Nephron (organoid): ENCODE measurements at regions not wholly inside any gene's neighbourhood (a gene's known extent, or its start where the extent isn't known, plus 50 kb on each side); places are given as distances from the start of the nearest gene placed in this dataset.
"Not testable (repeated sequence)": the region's sequence is repeated elsewhere in the genome, so short reads cannot be mapped to it uniquely, and the experiment has no call there.

ENCODE experiments used
- H3K27ac Mint-ChIP-seq, 3 experiments: 2 replicates each; pipeline ENCODE4 v1.8.0; 2020; ENCODE audit warnings: mixed read lengths in 3 of 3, mild to moderate bottlenecking in 2 of 3, moderate library complexity in 1 of 3
- H3K27me3 Mint-ChIP-seq: 2 replicates; pipeline ENCODE4 v1.8.0; 2021; ENCODE audit warnings: low read depth, mild to moderate bottlenecking, moderate library complexity, mixed read lengths
- H3K36me3 Mint-ChIP-seq: 2 replicates; pipeline ENCODE4 v1.8.0; 2020; ENCODE audit warnings: low read depth, mixed read lengths
- H3K4me1 Mint-ChIP-seq: 2 replicates; pipeline ENCODE4 v1.8.0; 2020; ENCODE audit warnings: mixed read lengths
- H3K4me3 Mint-ChIP-seq, 3 experiments: 2 replicates each; pipeline ENCODE4 v1.8.0; 2020; ENCODE audit warnings: mild to moderate bottlenecking in 3 of 3, mixed read lengths in 3 of 3, moderate library complexity in 2 of 3
- H3K9me3 Mint-ChIP-seq: 2 replicates; pipeline ENCODE4 v1.8.0; 2020; ENCODE audit warnings: mixed read lengths
- TF ChIP-seq, protein P1 (sequence below), 3 experiments: fragments of 200-600 bp; sonication (generic); IDR thresholded peaks; one replicate each; pipeline ENCODE4 v1.5.0; 2021; ENCODE audit warnings: antibody characterized with exemption in 3 of 3; ENCODE audit not compliant: unreplicated experiment in 3 of 3

GRCh38 chr5:112485934-112486355 is 66.9 kb upstream of the EPB41L4A start:
- no peaks in the 10 kb centered on the region for H3K27me3 Mint-ChIP-seq
- H3K36me3 Mint-ChIP-seq: no peaks in the 10 kb centered on the region
- peaks cover 2% of the 10 kb centered on the region for H3K9me3 Mint-ChIP-seq
- H3K4me1 Mint-ChIP-seq: no peaks in the 10 kb centered on the region
- no peak overlapping the region for H3K4me3 Mint-ChIP-seq
- TF ChIP-seq, protein P1, sequence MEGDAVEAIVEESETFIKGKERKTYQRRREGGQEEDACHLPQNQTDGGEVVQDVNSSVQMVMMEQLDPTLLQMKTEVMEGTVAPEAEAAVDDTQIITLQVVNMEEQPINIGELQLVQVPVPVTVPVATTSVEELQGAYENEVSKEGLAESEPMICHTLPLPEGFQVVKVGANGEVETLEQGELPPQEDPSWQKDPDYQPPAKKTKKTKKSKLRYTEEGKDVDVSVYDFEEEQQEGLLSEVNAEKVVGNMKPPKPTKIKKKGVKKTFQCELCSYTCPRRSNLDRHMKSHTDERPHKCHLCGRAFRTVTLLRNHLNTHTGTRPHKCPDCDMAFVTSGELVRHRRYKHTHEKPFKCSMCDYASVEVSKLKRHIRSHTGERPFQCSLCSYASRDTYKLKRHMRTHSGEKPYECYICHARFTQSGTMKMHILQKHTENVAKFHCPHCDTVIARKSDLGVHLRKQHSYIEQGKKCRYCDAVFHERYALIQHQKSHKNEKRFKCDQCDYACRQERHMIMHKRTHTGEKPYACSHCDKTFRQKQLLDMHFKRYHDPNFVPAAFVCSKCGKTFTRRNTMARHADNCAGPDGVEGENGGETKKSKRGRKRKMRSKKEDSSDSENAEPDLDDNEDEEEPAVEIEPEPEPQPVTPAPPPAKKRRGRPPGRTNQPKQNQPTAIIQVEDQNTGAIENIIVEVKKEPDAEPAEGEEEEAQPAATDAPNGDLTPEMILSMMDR (IDR thresholded peaks at IDR 0.05; ENCODE audit: unreplicated experiment in 3 of 3): no peak
- no peak overlapping the region for H3K27ac Mint-ChIP-seq

DNA sequence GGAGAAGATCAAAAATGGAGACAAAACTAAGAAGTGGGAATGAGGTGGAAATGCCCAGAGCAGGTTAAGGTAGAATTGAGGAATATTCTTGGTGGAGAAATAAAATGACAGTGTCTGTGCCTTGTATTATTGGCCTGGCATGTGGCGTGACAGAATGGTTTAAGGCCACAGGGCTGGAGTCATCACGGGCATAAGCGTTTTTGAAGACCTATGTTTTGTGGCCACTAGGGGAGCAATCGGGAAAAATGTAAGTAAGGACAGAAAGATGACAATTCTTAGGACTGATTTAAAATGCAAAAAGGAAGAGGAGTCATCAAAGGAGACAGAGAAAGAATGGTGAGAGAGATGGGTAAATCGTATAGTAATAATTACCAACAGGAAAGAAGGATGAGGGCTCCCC is 72.2 kb upstream of the EPB41L4A start:
- H3K27me3 Mint-ChIP-seq: no peaks in the 10 kb centered on the region
- TF ChIP-seq, protein P1 (IDR thresholded peaks at IDR 0.05; ENCODE audit: unreplicated experiment in 3 of 3): peak; percentile 17 to 29 (median 21)
- no peaks in the 10 kb centered on the region for H3K4me1 Mint-ChIP-seq
- no peaks in the 10 kb centered on the region for H3K36me3 Mint-ChIP-seq
- H3K27ac Mint-ChIP-seq: no peak overlapping the region
- no peak overlapping the region for H3K4me3 Mint-ChIP-seq
- peaks cover 2% of the 10 kb centered on the region for H3K9me3 Mint-ChIP-seq

- H3K27me3 Mint-ChIP-seq: no peaks in the 10 kb centered on the region
- no peaks in the 10 kb centered on the region for H3K36me3 Mint-ChIP-seq
- H3K4me1 Mint-ChIP-seq: no peaks in the 10 kb centered on the region
- H3K4me3 Mint-ChIP-seq: no peak overlapping the region
- H3K27ac Mint-ChIP-seq: no peak overlapping the region
- TF ChIP-seq, protein P1 (IDR thresholded peaks at IDR 0.05; ENCODE audit: unreplicated experiment in 3 of 3): peak; percentile 30 to 41 (median 40)
- peaks cover 2% of the 10 kb centered on the region for H3K9me3 Mint-ChIP-seq
Observed at GRCh38 chr5:112492291-112492690, 73.2 kb upstream of the EPB41L4A start.

- not testable (repeated sequence) for H3K36me3 Mint-ChIP-seq, H3K27me3 Mint-ChIP-seq, H3K27ac Mint-ChIP-seq, H3K4me3 Mint-ChIP-seq, H3K4me1 Mint-ChIP-seq
- H3K9me3 Mint-ChIP-seq: peaks cover 25% of the 10 kb centered on the region
Observed at GRCh38 chr5:112503749-112504501, 84.8 kb upstream of the EPB41L4A start.

GRCh38 chr5:112509097-112509496 is 90.0 kb upstream of the EPB41L4A start:
- H3K27me3 Mint-ChIP-seq, H3K4me3 Mint-ChIP-seq, H3K27ac Mint-ChIP-seq, H3K36me3 Mint-ChIP-seq, H3K4me1 Mint-ChIP-seq: not testable (repeated sequence)
- H3K9me3 Mint-ChIP-seq: peaks cover 28% of the 10 kb centered on the region

DNA sequence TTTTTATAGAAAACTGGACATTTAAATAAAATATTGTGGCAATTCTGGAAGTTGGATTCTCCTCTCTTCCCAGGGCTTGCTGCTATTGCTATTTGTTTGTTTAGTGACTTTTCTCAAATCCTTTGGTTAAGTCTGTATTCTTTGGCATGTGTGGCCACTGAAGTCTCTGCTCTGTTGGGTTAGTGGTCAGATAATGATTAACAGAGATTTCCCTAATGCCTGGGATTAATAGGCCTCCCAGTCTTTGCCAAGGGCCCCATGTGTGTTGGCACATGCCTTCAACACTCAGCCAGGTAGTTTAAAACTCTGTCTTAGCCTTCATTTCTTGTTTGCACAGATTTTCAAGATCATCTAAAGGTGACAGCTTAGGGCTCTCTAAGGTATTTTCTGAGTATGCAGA is 92.8 kb upstream of the EPB41L4A start:
- TF ChIP-seq, protein P1 (IDR thresholded peaks at IDR 0.05; ENCODE audit: unreplicated experiment in 3 of 3): no peak
- no peaks in the 10 kb centered on the region for H3K36me3 Mint-ChIP-seq
- H3K4me1 Mint-ChIP-seq: no peaks in the 10 kb centered on the region
- H3K9me3 Mint-ChIP-seq: peaks cover 14% of the 10 kb centered on the region
- H3K27ac Mint-ChIP-seq: no peak overlapping the region
- no peaks in the 10 kb centered on the region for H3K27me3 Mint-ChIP-seq
- H3K4me3 Mint-ChIP-seq: no peak overlapping the region

GRCh38 chr5:112512901-112513300 is 93.8 kb upstream of the EPB41L4A start:
- no peaks in the 10 kb centered on the region for H3K27me3 Mint-ChIP-seq
- peak overlapping the region in 1 of 3 experiments; percentile 11 for H3K27ac Mint-ChIP-seq
- TF ChIP-seq, protein P1 (IDR thresholded peaks at IDR 0.05; ENCODE audit: unreplicated experiment in 3 of 3): no peak
- H3K9me3 Mint-ChIP-seq: peaks cover 9% of the 10 kb centered on the region
- no peak overlapping the region for H3K4me3 Mint-ChIP-seq
- H3K36me3 Mint-ChIP-seq: no peaks in the 10 kb centered on the region
- H3K4me1 Mint-ChIP-seq: no peaks in the 10 kb centered on the region
